Neuronal stem cell (in vitro differentiated cells): ENCODE measurements at regions not wholly inside any gene's neighbourhood (a gene's known extent, or its start where the extent isn't known, plus 50 kb on each side); places are given as distances from the start of the nearest gene placed in this dataset.
A peak's percentile ranks its signal among the peaks of the same experiment; 100 is the strongest.

Source experiments
- DNase-seq: peaks from one replicate; pipeline ENCODE4 v3.0.0-alpha.2; 2013; ENCODE audit warnings: low spot score
- H2AFZ ChIP-seq: one replicate; pipeline ENCODE4 v1.6.1; 2013; ENCODE audit warnings: mild to moderate bottlenecking, low read length, inconsistent platforms
- H2AK5ac ChIP-seq: 2 replicates; pipeline ENCODE4 v1.6.1; 2013; ENCODE audit warnings: low read depth, mild to moderate bottlenecking, inconsistent platforms, low read length, moderate library complexity, mixed read lengths
- H2BK120ac ChIP-seq: 2 replicates; pipeline ENCODE4 v1.6.1; 2013; ENCODE audit warnings: low read depth, mild to moderate bottlenecking, inconsistent platforms, low read length, moderate library complexity, mixed read lengths
- H2BK12ac ChIP-seq: one replicate; pipeline ENCODE4 v1.6.1; 2013; ENCODE audit warnings: low read length, inconsistent platforms
- H2BK15ac ChIP-seq: 2 replicates; pipeline ENCODE4 v1.6.1; 2013; ENCODE audit warnings: mild to moderate bottlenecking, low read length, inconsistent platforms, mixed read lengths
- H2BK5ac ChIP-seq: one replicate; pipeline ENCODE4 v1.6.1; 2013; ENCODE audit warnings: inconsistent platforms, mild to moderate bottlenecking, low read length, moderate library complexity
- H3K14ac ChIP-seq: one replicate; pipeline ENCODE4 v1.6.1; 2013; ENCODE audit warnings: low read length, inconsistent platforms
- H3K18ac ChIP-seq: 2 replicates; pipeline ENCODE4 v1.6.1; 2013; ENCODE audit warnings: low read length, inconsistent platforms
- H3K23ac ChIP-seq: 2 replicates; pipeline ENCODE4 v1.6.1; 2013; ENCODE audit warnings: low read depth, mild to moderate bottlenecking, mixed read lengths, low read length, inconsistent platforms; ENCODE audit not compliant: poor library complexity
- H3K27ac ChIP-seq: replicated peaks from 3 replicates; pipeline ENCODE4 v1.5.1; 2013; ENCODE audit warnings: low read length, inconsistent platforms
- H3K27me3 ChIP-seq, 3 experiments: 2 replicates each; pipeline ENCODE4 v1.6.1; 2013; ENCODE audit warnings: low read length in 3 of 3, mild to moderate bottlenecking in 2 of 3, inconsistent platforms in 1 of 3, low read depth in 1 of 3, mixed read lengths in 1 of 3, moderate library complexity in 1 of 3; ENCODE audit not compliant: control insufficient read depth in 3 of 3, insufficient read depth in 3 of 3
- H3K36me3 ChIP-seq, 2 donors: replicated peaks in 1 of 2; 2 replicates each; pipeline ENCODE4 v1.6.1; 2013; ENCODE audit warnings: low read length in 2 of 2; ENCODE audit not compliant: control insufficient read depth in 2 of 2, insufficient read depth in 2 of 2
- H3K4ac ChIP-seq: 2 replicates; pipeline ENCODE4 v1.6.1; 2013; ENCODE audit warnings: inconsistent platforms, mild to moderate bottlenecking, low read length, moderate library complexity
- H3K4me1 ChIP-seq, 2 donors: 1 replicate in 1 of 2; 2 replicates in 1 of 2; pipeline ENCODE4 v1.6.1; 2013; ENCODE audit warnings: low read length in 2 of 2, low read depth in 1 of 2; ENCODE audit not compliant: control insufficient read depth in 2 of 2, insufficient read depth in 1 of 2
- H3K4me2 ChIP-seq: one replicate; pipeline ENCODE4 v1.6.1; 2013; ENCODE audit warnings: mild to moderate bottlenecking, low read length, inconsistent platforms; ENCODE audit not compliant: insufficient read depth, poor library complexity, severe bottlenecking
- H3K4me3 ChIP-seq, 2 donors: 2 replicates each; pipeline ENCODE4 v1.5.1; 2013; ENCODE audit warnings: low read length in 2 of 2, mild to moderate bottlenecking in 2 of 2, inconsistent platforms in 1 of 2, moderate library complexity in 1 of 2
- H3K79me1 ChIP-seq: one replicate; pipeline ENCODE4 v1.6.1; 2013; ENCODE audit warnings: low read depth, mild to moderate bottlenecking, inconsistent platforms, low read length, moderate library complexity
- H3K9ac ChIP-seq: one replicate; pipeline ENCODE4 v1.6.1; 2013; ENCODE audit warnings: mild to moderate bottlenecking, low read depth, low read length, inconsistent platforms; ENCODE audit not compliant: poor library complexity
- H3K9me3 ChIP-seq, 2 donors: replicated peaks in 1 of 2; 2 replicates each; pipeline versions ENCODE3 to v1.6.1; 2013; ENCODE audit warnings: low read length in 2 of 2, mild to moderate bottlenecking in 2 of 2, inconsistent platforms in 1 of 2, low read depth in 1 of 2, mixed read lengths in 1 of 2, moderate library complexity in 1 of 2; ENCODE audit not compliant: control insufficient read depth in 2 of 2, insufficient read depth in 1 of 2
- H4K8ac ChIP-seq: one replicate; pipeline ENCODE4 v1.6.1; 2013; ENCODE audit warnings: low read depth, mild to moderate bottlenecking, inconsistent platforms, low read length, moderate library complexity
- H4K91ac ChIP-seq: one replicate; pipeline ENCODE4 v1.6.1; 2013; ENCODE audit warnings: low read length, low read depth, mild to moderate bottlenecking, inconsistent platforms; ENCODE audit not compliant: poor library complexity
- WGBS, 2 donors: extraction: QIAGEN DNeasy Blood & Tissue Kit; methylation state at CpG; one replicate each; pipeline ENCODE4 v1.1.7; 2013; ENCODE audit warnings: missing lambda C conversion rate in 2 of 2, mixed read lengths in 1 of 2; ENCODE audit not compliant: insufficient read length in 2 of 2, insufficient replicate concordance in 1 of 2; ENCODE audit errors: extremely low coverage in 2 of 2; 5-methylcytosine and 5-hydroxymethylcytosine counted together

- Histone ChIP-seq H3K4me1 (peaks cover 0 to 5% of the 10 kb centered on the region in 2 donors), H3K9me3 (peaks cover 17 to 19% of the 10 kb centered on the region in 2 donors), H2BK120ac (no peak overlapping the region), H3K23ac (no peak overlapping the region), H3K14ac (no peak overlapping the region), H3K18ac (no peak overlapping the region), H2BK12ac (no peak overlapping the region), H3K27ac (no peak overlapping the region), H2BK15ac (no peak overlapping the region), H3K4ac (no peak overlapping the region), H3K4me2 (no peak overlapping the region), H3K27me3 (no peaks in the 10 kb centered on the region), H4K8ac (no peak overlapping the region), H3K4me3 (no peak overlapping the region), H3K79me1 (no peaks in the 10 kb centered on the region), H4K91ac (no peak overlapping the region), H2BK5ac (no peak overlapping the region), H3K36me3 (no peaks in the 10 kb centered on the region), H3K9ac (no peak overlapping the region), H2AK5ac (no peak overlapping the region), H2AFZ (no peak overlapping the region)
- no peak for DNase-seq
- no CpG with 5 or more reads among the region's 7 CpGs for WGBS, 2 donors
Observed at GRCh38 chr13:111484959-111485358, 164.5 kb downstream of the TEX29 start.

GRCh38 chr13:111485491-111486250 lies 165.2 kb downstream of the TEX29 start:
- DNase-seq: no peak
- Histone ChIP-seq H3K18ac (no peak overlapping the region), H4K91ac (no peak overlapping the region), H3K27ac (no peak overlapping the region), H3K9me3 (peaks cover 17 to 19% of the 10 kb centered on the region in 2 donors), H2AFZ (no peak overlapping the region), H3K14ac (no peak overlapping the region), H3K23ac (no peak overlapping the region), H3K4ac (no peak overlapping the region), H3K79me1 (no peaks in the 10 kb centered on the region), H2AK5ac (no peak overlapping the region), H3K27me3 (no peaks in the 10 kb centered on the region), H3K36me3 (no peaks in the 10 kb centered on the region), H3K4me1 (peaks cover 0 to 5% of the 10 kb centered on the region in 2 donors), H2BK120ac (no peak overlapping the region), H4K8ac (no peak overlapping the region), H3K9ac (no peak overlapping the region), H2BK12ac (no peak overlapping the region), H3K4me3 (no peak overlapping the region), H2BK15ac (no peak overlapping the region), H3K4me2 (no peak overlapping the region), H2BK5ac (no peak overlapping the region)
- WGBS, 2 donors: no CpG with 5 or more reads among the region's 20 CpGs

GRCh38 chr13:111486331-111486730 lies 165.9 kb downstream of the TEX29 start:
- Histone ChIP-seq H3K9me3 (peaks cover 17 to 19% of the 10 kb centered on the region in 2 donors), H3K4me1 (peaks cover 0 to 5% of the 10 kb centered on the region in 2 donors), H3K18ac (no peak overlapping the region), H3K27ac (no peak overlapping the region), H2BK15ac (no peak overlapping the region), H3K4me2 (no peak overlapping the region), H3K79me1 (no peaks in the 10 kb centered on the region), H4K8ac (no peak overlapping the region), H3K36me3 (no peaks in the 10 kb centered on the region), H2BK12ac (peak overlapping the region; percentile 46), H3K9ac (no peak overlapping the region), H3K14ac (no peak overlapping the region), H3K4ac (no peak overlapping the region), H4K91ac (no peak overlapping the region), H2AK5ac (no peak overlapping the region), H3K27me3 (no peaks in the 10 kb centered on the region), H2BK120ac (no peak overlapping the region), H2AFZ (no peak overlapping the region), H3K4me3 (no peak overlapping the region), H3K23ac (no peak overlapping the region), H2BK5ac (no peak overlapping the region)
- DNase-seq: no peak
- no CpG with 5 or more reads among the region's 8 CpGs for WGBS, 2 donors

GRCh38 chr13:111486801-111487200 lies 166.4 kb downstream of the TEX29 start:
- Histone ChIP-seq H3K18ac (no peak overlapping the region), H4K8ac (no peak overlapping the region), H3K23ac (no peak overlapping the region), H3K27me3 (peaks cover 0 to 2% (median 0%) of the 10 kb centered on the region in 3 experiments), H4K91ac (no peak overlapping the region), H3K14ac (no peak overlapping the region), H3K4ac (no peak overlapping the region), H2BK5ac (no peak overlapping the region), H2BK12ac (no peak overlapping the region), H3K9me3 (peaks cover 17 to 19% of the 10 kb centered on the region in 2 donors), H2BK15ac (no peak overlapping the region), H3K4me2 (no peak overlapping the region), H3K4me3 (no peak overlapping the region), H3K79me1 (no peaks in the 10 kb centered on the region), H2AFZ (no peak overlapping the region), H3K27ac (no peak overlapping the region), H3K36me3 (no peaks in the 10 kb centered on the region), H2BK120ac (no peak overlapping the region), H3K4me1 (peaks cover 0 to 5% of the 10 kb centered on the region in 2 donors), H2AK5ac (no peak overlapping the region), H3K9ac (no peak overlapping the region)
- no CpG with 5 or more reads among the region's 6 CpGs for WGBS, 2 donors
- no peak for DNase-seq
